ENCODE measurements at regions not wholly inside any gene's neighbourhood (a gene's known extent, or its start where the extent isn't known, plus 50 kb on each side); places are given as distances from the start of the nearest gene placed in this dataset.

- Histone ChIP-seq H4K20me1 (ENCODE audit: insufficient read depth) (no peaks in the 10 kb centered on the region), H3K79me2 (ENCODE audit: insufficient read depth, low read depth) (no peaks in the 10 kb centered on the region), H3K27me3 (ENCODE audit: insufficient read depth, low read depth) (no peaks in the 10 kb centered on the region), H2AFZ (ENCODE audit: low read depth) (no peak overlapping the region), H3K27ac (no peak overlapping the region), H3K4me3 (IDR thresholded peaks at IDR 0.05; ENCODE audit: insufficient read depth, low read depth, low read length) (no peak overlapping the region), H3K4me1 (ENCODE audit: low read depth, poor library complexity, severe bottlenecking) (no peaks in the 10 kb centered on the region), H3K4me2 (no peak overlapping the region), H3K9ac (no peak overlapping the region), H3K36me3 (ENCODE audit: insufficient read depth) (no peaks in the 10 kb centered on the region)
- no peak for TF ChIP-seq CTCF (conservative IDR thresholded peaks at IDR 0.05; ENCODE audit: low read depth, low read length)
Measured at GRCh38 chr1:60950224-60951063, 131.9 kb upstream of the NFIA start.

GRCh38 chr1:60949826-60950197, 132.5 kb upstream of the NFIA start:
- no peak overlapping the region for H3K9ac ChIP-seq
- no peaks in the 10 kb centered on the region for H3K27me3 ChIP-seq (ENCODE audit: insufficient read depth, low read depth)
- no peak overlapping the region for H3K27ac ChIP-seq
- H4K20me1 ChIP-seq (ENCODE audit: insufficient read depth): no peaks in the 10 kb centered on the region
- H3K79me2 ChIP-seq (ENCODE audit: insufficient read depth, low read depth): no peaks in the 10 kb centered on the region
- no peak for TF ChIP-seq CTCF (conservative IDR thresholded peaks at IDR 0.05; ENCODE audit: low read depth, low read length)
- no peaks in the 10 kb centered on the region for H3K4me1 ChIP-seq (ENCODE audit: low read depth, poor library complexity, severe bottlenecking)
- H3K4me3 ChIP-seq (IDR thresholded peaks at IDR 0.05; ENCODE audit: insufficient read depth, low read depth, low read length): no peak overlapping the region
- H3K4me2 ChIP-seq: no peak overlapping the region
- H2AFZ ChIP-seq (ENCODE audit: low read depth): no peak overlapping the region
- H3K36me3 ChIP-seq (ENCODE audit: insufficient read depth): no peaks in the 10 kb centered on the region

- H3K9ac ChIP-seq: no peak overlapping the region
- H3K36me3 ChIP-seq (ENCODE audit: insufficient read depth): no peaks in the 10 kb centered on the region
- H3K27ac ChIP-seq: no peak overlapping the region
- H4K20me1 ChIP-seq (ENCODE audit: insufficient read depth): no peaks in the 10 kb centered on the region
- H3K4me1 ChIP-seq (ENCODE audit: low read depth, poor library complexity, severe bottlenecking): no peaks in the 10 kb centered on the region
- H3K27me3 ChIP-seq (ENCODE audit: insufficient read depth, low read depth): no peaks in the 10 kb centered on the region
- H2AFZ ChIP-seq (ENCODE audit: low read depth): no peak overlapping the region
- H3K4me2 ChIP-seq: no peak overlapping the region
- H3K79me2 ChIP-seq (ENCODE audit: insufficient read depth, low read depth): no peaks in the 10 kb centered on the region
- TF ChIP-seq CTCF (conservative IDR thresholded peaks at IDR 0.05; ENCODE audit: low read depth, low read length): no peak
- H3K4me3 ChIP-seq (IDR thresholded peaks at IDR 0.05; ENCODE audit: insufficient read depth, low read depth, low read length): no peak overlapping the region
Measured at GRCh38 chr1:60949154-60949825, 133.1 kb upstream of the NFIA start.

GRCh38 chr1:60948486-60948885, 133.9 kb upstream of the NFIA start:
- no peak overlapping the region for H3K4me2 ChIP-seq

More at GRCh38 chr1:60948486-60948885, 133.9 kb upstream of the NFIA start:
- no peaks in the 10 kb centered on the region for H3K79me2 ChIP-seq (ENCODE audit: insufficient read depth, low read depth)
- no peaks in the 10 kb centered on the region for H3K27me3 ChIP-seq (ENCODE audit: insufficient read depth, low read depth)
- no peak overlapping the region for H2AFZ ChIP-seq (ENCODE audit: low read depth)
- no peak overlapping the region for H3K9ac ChIP-seq
- H3K4me1 ChIP-seq (ENCODE audit: low read depth, poor library complexity, severe bottlenecking): no peaks in the 10 kb centered on the region
- no peak overlapping the region for H3K4me3 ChIP-seq (IDR thresholded peaks at IDR 0.05; ENCODE audit: insufficient read depth, low read depth, low read length)
- TF ChIP-seq CTCF (conservative IDR thresholded peaks at IDR 0.05; ENCODE audit: low read depth, low read length): no peak
- no peak overlapping the region for H3K27ac ChIP-seq
- H4K20me1 ChIP-seq (ENCODE audit: insufficient read depth): no peaks in the 10 kb centered on the region
- no peaks in the 10 kb centered on the region for H3K36me3 ChIP-seq (ENCODE audit: insufficient read depth)
